Neural progenitor cell (in vitro differentiated cells): ENCODE measurements at regions not wholly inside any gene's neighbourhood (a gene's known extent, or its start where the extent isn't known, plus 50 kb on each side); places are given as distances from the start of the nearest gene placed in this dataset.

Experiments
- EZH2 ChIP-seq: fragments of 200-600 bp; sonication (generic); IDR thresholded peaks from 2 replicates; pipeline ENCODE4 v1.6.1; 2017; ENCODE audit warnings: antibody characterized with exemption, mild to moderate bottlenecking, moderate library complexity
- EZH2phosphoT487 ChIP-seq: fragments of 200-600 bp; sonication (generic); IDR thresholded peaks from 2 replicates; pipeline ENCODE4 v1.6.1; 2017; ENCODE audit warnings: antibody characterized with exemption
- TF ChIP-seq, protein P1 (sequence below): fragments of 200-600 bp; sonication (generic); IDR thresholded peaks from 2 replicates; pipeline ENCODE4 v1.5.1; 2017; ENCODE audit warnings: antibody characterized with exemption, mild to moderate bottlenecking

GRCh38 chr7:136353287-136353686 is 376.1 kb upstream of the MTPN start:
- TF ChIP-seq EZH2, result no peak
- TF ChIP-seq, protein P1, sequence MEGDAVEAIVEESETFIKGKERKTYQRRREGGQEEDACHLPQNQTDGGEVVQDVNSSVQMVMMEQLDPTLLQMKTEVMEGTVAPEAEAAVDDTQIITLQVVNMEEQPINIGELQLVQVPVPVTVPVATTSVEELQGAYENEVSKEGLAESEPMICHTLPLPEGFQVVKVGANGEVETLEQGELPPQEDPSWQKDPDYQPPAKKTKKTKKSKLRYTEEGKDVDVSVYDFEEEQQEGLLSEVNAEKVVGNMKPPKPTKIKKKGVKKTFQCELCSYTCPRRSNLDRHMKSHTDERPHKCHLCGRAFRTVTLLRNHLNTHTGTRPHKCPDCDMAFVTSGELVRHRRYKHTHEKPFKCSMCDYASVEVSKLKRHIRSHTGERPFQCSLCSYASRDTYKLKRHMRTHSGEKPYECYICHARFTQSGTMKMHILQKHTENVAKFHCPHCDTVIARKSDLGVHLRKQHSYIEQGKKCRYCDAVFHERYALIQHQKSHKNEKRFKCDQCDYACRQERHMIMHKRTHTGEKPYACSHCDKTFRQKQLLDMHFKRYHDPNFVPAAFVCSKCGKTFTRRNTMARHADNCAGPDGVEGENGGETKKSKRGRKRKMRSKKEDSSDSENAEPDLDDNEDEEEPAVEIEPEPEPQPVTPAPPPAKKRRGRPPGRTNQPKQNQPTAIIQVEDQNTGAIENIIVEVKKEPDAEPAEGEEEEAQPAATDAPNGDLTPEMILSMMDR, result no peak
- TF ChIP-seq EZH2phosphoT487, result no peak
